ENCODE measurements at regions not wholly inside any gene's neighbourhood (a gene's known extent, or its start where the extent isn't known, plus 50 kb on each side); places are given as distances from the start of the nearest gene placed in this dataset.
"Not testable (repeated sequence)": the region's sequence is repeated elsewhere in the genome, so short reads cannot be mapped to it uniquely, and the experiment has no call there.

GRCh38 chr1:73671530-73671929 is 526.4 kb downstream of the LRRIQ3 start:
- no peaks in the 10 kb centered on the region for H3K79me2 ChIP-seq (replicated peaks; ENCODE audit: insufficient read depth, low read length)
- no peaks in the 10 kb centered on the region for H3K27me3 ChIP-seq (ENCODE audit: insufficient read depth, low read depth, low read length)
- no peaks in the 10 kb centered on the region for H3K9me2 ChIP-seq (ENCODE audit: insufficient read depth, low read length)
- no peak overlapping the region for H3K9ac ChIP-seq (ENCODE audit: low read length)
- H2AFZ ChIP-seq (ENCODE audit: low read depth, low read length), result no peak overlapping the region
- H3K4me2 ChIP-seq (ENCODE audit: low read length), result no peak overlapping the region
- H3K4me3 ChIP-seq (ENCODE audit: low read length), result no peak overlapping the region
- H3K27ac ChIP-seq (ENCODE audit: low read length), result no peak overlapping the region
- H3K36me3 ChIP-seq (ENCODE audit: insufficient read depth, low read length), result no peaks in the 10 kb centered on the region
- TF ChIP-seq POLR2AphosphoS5 (IDR thresholded peaks at IDR 0.05) (no peak), TAF1 (IDR thresholded peaks at IDR 0.05; ENCODE audit: low read depth) (no peak), EZH2 (IDR thresholded peaks at IDR 0.05; ENCODE audit: borderline replicate concordance, insufficient read depth, low read length, poor library complexity, severe bottlenecking) (no peak), RAD21 (conservative IDR thresholded peaks at IDR 0.05) (no peak), MXI1 (conservative IDR thresholded peaks at IDR 0.05; ENCODE audit: poor library complexity, severe bottlenecking) (no peak), EP300 (conservative IDR thresholded peaks at IDR 0.05; ENCODE audit: poor library complexity, severe bottlenecking) (no peak), CTCF (IDR thresholded peaks at IDR 0.05; ENCODE audit: poor library complexity, severe bottlenecking) (no peak), SMC3 (conservative IDR thresholded peaks at IDR 0.05; ENCODE audit: poor library complexity) (no peak), REST (IDR thresholded peaks at IDR 0.05; ENCODE audit: borderline replicate concordance) (no peak)
- no peaks in the 10 kb centered on the region for H4K20me1 ChIP-seq (ENCODE audit: insufficient read depth)
- H3K9me3 ChIP-seq (ENCODE audit: low read length), result no peaks in the 10 kb centered on the region
- H3F3A ChIP-seq (ENCODE audit: insufficient read depth, low read length, poor library complexity, severe bottlenecking), result no peaks in the 10 kb centered on the region

GRCh38 chr1:73667959-73668358 is 530.0 kb downstream of the LRRIQ3 start:
- H2AFZ ChIP-seq (ENCODE audit: low read depth, low read length); H3K27me3 ChIP-seq (ENCODE audit: insufficient read depth, low read depth, low read length); H3K4me2 ChIP-seq (ENCODE audit: low read length); H3K9ac ChIP-seq (ENCODE audit: low read length); H3K27ac ChIP-seq (ENCODE audit: low read length); H3K4me3 ChIP-seq (ENCODE audit: low read length); H3K9me3 ChIP-seq (ENCODE audit: low read length); H3K79me2 ChIP-seq (replicated peaks; ENCODE audit: insufficient read depth, low read length); H3K9me2 ChIP-seq (ENCODE audit: insufficient read depth, low read length); H3F3A ChIP-seq (ENCODE audit: insufficient read depth, low read length, poor library complexity, severe bottlenecking); H4K20me1 ChIP-seq (ENCODE audit: insufficient read depth); H3K36me3 ChIP-seq (ENCODE audit: insufficient read depth, low read length): not testable (repeated sequence)

GRCh38 chr1:73662526-73662925 is 535.5 kb downstream of the LRRIQ3 start:
- no peaks in the 10 kb centered on the region for H3K9me3 ChIP-seq (ENCODE audit: low read length)
- H3K27me3 ChIP-seq (ENCODE audit: insufficient read depth, low read depth, low read length), result no peaks in the 10 kb centered on the region
- H3K9me2 ChIP-seq (ENCODE audit: insufficient read depth, low read length), result no peaks in the 10 kb centered on the region
- H3K4me2 ChIP-seq (ENCODE audit: low read length), result no peak overlapping the region
- no peak overlapping the region for H3K4me3 ChIP-seq (ENCODE audit: low read length)
- H3K36me3 ChIP-seq (ENCODE audit: insufficient read depth, low read length), result no peaks in the 10 kb centered on the region
- no peaks in the 10 kb centered on the region for H3K79me2 ChIP-seq (replicated peaks; ENCODE audit: insufficient read depth, low read length)
- TF ChIP-seq RAD21 (conservative IDR thresholded peaks at IDR 0.05) (no peak), CTCF (IDR thresholded peaks at IDR 0.05; ENCODE audit: poor library complexity, severe bottlenecking) (no peak), EP300 (conservative IDR thresholded peaks at IDR 0.05; ENCODE audit: poor library complexity, severe bottlenecking) (no peak), SMC3 (conservative IDR thresholded peaks at IDR 0.05; ENCODE audit: poor library complexity) (no peak), MXI1 (conservative IDR thresholded peaks at IDR 0.05; ENCODE audit: poor library complexity, severe bottlenecking) (no peak)
- H3F3A ChIP-seq (ENCODE audit: insufficient read depth, low read length, poor library complexity, severe bottlenecking), result no peaks in the 10 kb centered on the region
- H3K27ac ChIP-seq (ENCODE audit: low read length), result no peak overlapping the region
- H4K20me1 ChIP-seq (ENCODE audit: insufficient read depth), result no peaks in the 10 kb centered on the region
- H3K9ac ChIP-seq (ENCODE audit: low read length), result no peak overlapping the region
- no peak overlapping the region for H2AFZ ChIP-seq (ENCODE audit: low read depth, low read length)
